HG03432 (cell line): ENCODE measurements at regions not wholly inside any gene's neighbourhood (a gene's known extent, or its start where the extent isn't known, plus 50 kb on each side); places are given as distances from the start of the nearest gene placed in this dataset.

ENCODE experiments used
- ATAC-seq: cut with Tn5 transposase; IDR thresholded peaks from one replicate; pipeline ENCODE4 v1.9.1; 2021; ENCODE audit warnings: mild to moderate bottlenecking, moderate library complexity; ENCODE audit not compliant: unreplicated experiment

GRCh38 chr1:221637641-221638041, 104.2 kb downstream of the DUSP10 start:
- no peak for ATAC-seq

- ATAC-seq: no peak
These were observed 103.3 kb downstream of the DUSP10 start for GRCh38 chr1:221638595-221638994.

- no peak for ATAC-seq
These were observed 100.1 kb downstream of the DUSP10 start for GRCh38 chr1:221641811-221642210.

GRCh38 chr1:221643404-221644144, 98.3 kb downstream of the DUSP10 start:
- ATAC-seq: peak; percentile 83

GRCh38 chr1:221644145-221644448, 97.8 kb downstream of the DUSP10 start:
- ATAC-seq: peak; percentile 25

- peak; percentile 46 for ATAC-seq
These were observed 97.1 kb downstream of the DUSP10 start for GRCh38 chr1:221644663-221645258.

- ATAC-seq: no peak
These were observed 93.7 kb downstream of the DUSP10 start for GRCh38 chr1:221648201-221648600.
